ENCODE measurements at regions not wholly inside any gene's neighbourhood (a gene's known extent, or its start where the extent isn't known, plus 50 kb on each side); places are given as distances from the start of the nearest gene placed in this dataset.

- no peaks in the 10 kb centered on the region for H3K27me3 Mint-ChIP-seq (ENCODE audit: low read depth)
- H3K36me3 Mint-ChIP-seq (ENCODE audit: insufficient read depth) = no peaks in the 10 kb centered on the region
- H3K4me1 Mint-ChIP-seq (ENCODE audit: low read depth) = no peaks in the 10 kb centered on the region
- H3K9me3 Mint-ChIP-seq = no peaks in the 10 kb centered on the region
- DNase-seq (no peak), ATAC-seq (no peak)
- H3K4me3 Mint-ChIP-seq = no peak overlapping the region
Measured at GRCh38 chr14:65153101-65153500, 50.8 kb upstream of the MAX start.

GRCh38 chr14:65156568-65157366 lies 54.5 kb upstream of the MAX start:
- H3K36me3 Mint-ChIP-seq (ENCODE audit: insufficient read depth) = no peaks in the 10 kb centered on the region

GRCh38 chr14:65159281-65160062 lies 57.2 kb upstream of the MAX start:
- Mint-ChIP-seq H3K4me1 (ENCODE audit: low read depth) (no peaks in the 10 kb centered on the region), H3K9me3 (no peaks in the 10 kb centered on the region), H3K27me3 (ENCODE audit: low read depth) (no peaks in the 10 kb centered on the region), H3K4me3 (no peak overlapping the region), H3K36me3 (ENCODE audit: insufficient read depth) (no peaks in the 10 kb centered on the region)
- peak in 1 of 2 donors; percentile 53 for ATAC-seq
- DNase-seq = no peak

More at GRCh38 chr14:65156568-65157366, 54.5 kb upstream of the MAX start:
- no peaks in the 10 kb centered on the region for H3K27me3 Mint-ChIP-seq (ENCODE audit: low read depth)
- no peaks in the 10 kb centered on the region for H3K4me1 Mint-ChIP-seq (ENCODE audit: low read depth)
- no peak overlapping the region for H3K4me3 Mint-ChIP-seq
- no peak for ATAC-seq
- DNase-seq = no peak
- H3K9me3 Mint-ChIP-seq = no peaks in the 10 kb centered on the region

GRCh38 chr14:65160091-65160490 lies 57.8 kb upstream of the MAX start:
- no peaks in the 10 kb centered on the region for H3K36me3 Mint-ChIP-seq (ENCODE audit: insufficient read depth)
- H3K9me3 Mint-ChIP-seq = no peaks in the 10 kb centered on the region
- ATAC-seq (no peak), DNase-seq (no peak)
- H3K27me3 Mint-ChIP-seq (ENCODE audit: low read depth) = no peaks in the 10 kb centered on the region
- no peak overlapping the region for H3K4me3 Mint-ChIP-seq
- H3K4me1 Mint-ChIP-seq (ENCODE audit: low read depth) = no peaks in the 10 kb centered on the region

GRCh38 chr14:65162031-65162430 lies 59.7 kb upstream of the MAX start:
- no peaks in the 10 kb centered on the region for H3K36me3 Mint-ChIP-seq (ENCODE audit: insufficient read depth)
- DNase-seq (no peak), ATAC-seq (no peak)
- no peaks in the 10 kb centered on the region for H3K27me3 Mint-ChIP-seq (ENCODE audit: low read depth)
- H3K4me1 Mint-ChIP-seq (ENCODE audit: low read depth) = no peaks in the 10 kb centered on the region
- H3K4me3 Mint-ChIP-seq = no peak overlapping the region
- H3K9me3 Mint-ChIP-seq = no peaks in the 10 kb centered on the region

GRCh38 chr14:65164068-65164824 lies 61.9 kb upstream of the MAX start:
- H3K4me3 Mint-ChIP-seq = no peak overlapping the region
- no peaks in the 10 kb centered on the region for H3K27me3 Mint-ChIP-seq (ENCODE audit: low read depth)
- peak; percentile 22 for DNase-seq
- no peaks in the 10 kb centered on the region for H3K9me3 Mint-ChIP-seq
- ATAC-seq = peak; percentile 65 to 76
- no peaks in the 10 kb centered on the region for H3K4me1 Mint-ChIP-seq (ENCODE audit: low read depth)
- H3K36me3 Mint-ChIP-seq (ENCODE audit: insufficient read depth) = no peaks in the 10 kb centered on the region

- no peaks in the 10 kb centered on the region for H3K36me3 Mint-ChIP-seq (ENCODE audit: insufficient read depth)
- DNase-seq = no peak
- no peak for ATAC-seq
- H3K9me3 Mint-ChIP-seq = no peaks in the 10 kb centered on the region
- H3K4me1 Mint-ChIP-seq (ENCODE audit: low read depth) = no peaks in the 10 kb centered on the region
- no peaks in the 10 kb centered on the region for H3K27me3 Mint-ChIP-seq (ENCODE audit: low read depth)
- H3K4me3 Mint-ChIP-seq = no peak overlapping the region
Measured at GRCh38 chr14:65164825-65165135, 62.5 kb upstream of the MAX start.

GRCh38 chr14:65167072-65167645 lies 64.8 kb upstream of the MAX start:
- no peaks in the 10 kb centered on the region for H3K9me3 Mint-ChIP-seq
- peak; percentile 26 to 28 for ATAC-seq
- H3K36me3 Mint-ChIP-seq (ENCODE audit: insufficient read depth) = no peaks in the 10 kb centered on the region
- H3K27me3 Mint-ChIP-seq (ENCODE audit: low read depth) = peaks cover 3% of the 10 kb centered on the region
- no peak overlapping the region for H3K4me3 Mint-ChIP-seq
- peaks cover 10% of the 10 kb centered on the region for H3K4me1 Mint-ChIP-seq (ENCODE audit: low read depth)
- DNase-seq = no peak

- H3K27me3 Mint-ChIP-seq (ENCODE audit: low read depth) = peaks cover 3% of the 10 kb centered on the region
Measured at GRCh38 chr14:65168840-65169239, 66.5 kb upstream of the MAX start.

GRCh38 chr14:65169351-65169750 lies 67.0 kb upstream of the MAX start:
- ATAC-seq = peak; percentile 19 to 33
- Mint-ChIP-seq H3K36me3 (ENCODE audit: insufficient read depth) (no peaks in the 10 kb centered on the region), H3K27me3 (ENCODE audit: low read depth) (peaks cover 3% of the 10 kb centered on the region), H3K4me1 (ENCODE audit: low read depth) (peaks cover 10% of the 10 kb centered on the region), H3K9me3 (no peaks in the 10 kb centered on the region), H3K4me3 (no peak overlapping the region)
- DNase-seq = no peak

More at GRCh38 chr14:65168840-65169239, 66.5 kb upstream of the MAX start:
- H3K36me3 Mint-ChIP-seq (ENCODE audit: insufficient read depth) = no peaks in the 10 kb centered on the region
- no peak overlapping the region for H3K4me3 Mint-ChIP-seq
- DNase-seq (no peak), ATAC-seq (no peak)
- peaks cover 10% of the 10 kb centered on the region for H3K4me1 Mint-ChIP-seq (ENCODE audit: low read depth)
- no peaks in the 10 kb centered on the region for H3K9me3 Mint-ChIP-seq

- Mint-ChIP-seq H3K4me3 (peak overlapping the region; percentile 76), H3K9me3 (no peaks in the 10 kb centered on the region), H3K36me3 (ENCODE audit: insufficient read depth) (no peaks in the 10 kb centered on the region), H3K27me3 (ENCODE audit: low read depth) (peaks cover 3% of the 10 kb centered on the region), H3K4me1 (ENCODE audit: low read depth) (peaks cover 10% of the 10 kb centered on the region)
- DNase-seq (no peak), ATAC-seq (no peak)
Measured at GRCh38 chr14:65170318-65170717, 68.0 kb upstream of the MAX start.

GRCh38 chr14:65170768-65171507 lies 68.6 kb upstream of the MAX start:
- H3K9me3 Mint-ChIP-seq = no peaks in the 10 kb centered on the region
- peak overlapping the region; percentile 76 for H3K4me3 Mint-ChIP-seq
- H3K27me3 Mint-ChIP-seq (ENCODE audit: low read depth) = peaks cover 3% of the 10 kb centered on the region
- peaks cover 10% of the 10 kb centered on the region for H3K4me1 Mint-ChIP-seq (ENCODE audit: low read depth)
- DNase-seq (peak; percentile 15), ATAC-seq (peak; percentile 82 to 86)
- no peaks in the 10 kb centered on the region for H3K36me3 Mint-ChIP-seq (ENCODE audit: insufficient read depth)

GRCh38 chr14:65173973-65174693 lies 71.8 kb upstream of the MAX start:
- H3K4me1 Mint-ChIP-seq (ENCODE audit: low read depth) = peaks cover 13% of the 10 kb centered on the region
- ATAC-seq (no peak), DNase-seq (no peak)
- H3K36me3 Mint-ChIP-seq (ENCODE audit: insufficient read depth) = no peaks in the 10 kb centered on the region
- no peaks in the 10 kb centered on the region for H3K9me3 Mint-ChIP-seq
- H3K4me3 Mint-ChIP-seq = no peak overlapping the region
- peaks cover 3% of the 10 kb centered on the region for H3K27me3 Mint-ChIP-seq (ENCODE audit: low read depth)

Data from activated T-cell treated with anti-CD3 and anti-CD28 coated beads, Interleukin-2, amount 50 U/mL, for 4 hours (primary cell).